GM12878 (cell line): ENCODE measurements at regions not wholly inside any gene's neighbourhood (a gene's known extent, or its start where the extent isn't known, plus 50 kb on each side); places are given as distances from the start of the nearest gene placed in this dataset.

Source experiments
- BMI1 ChIP-seq: fragments of 450-650 bp; IDR thresholded peaks from 2 replicates; pipeline ENCODE4 v1.6.1; 2016; ENCODE audit warnings: mild to moderate bottlenecking, moderate library complexity, borderline replicate concordance
- FOXM1 ChIP-seq: IDR thresholded peaks from 2 replicates; pipeline ENCODE4 v1.6.1; 2012; ENCODE audit warnings: low read depth, mild to moderate bottlenecking, inconsistent platforms, low read length, moderate library complexity
- IKZF2 ChIP-seq, 2 experiments: fragments of 450-650 bp; IDR thresholded peaks; 2 replicates each; pipeline ENCODE4 v1.6.1; 2017; ENCODE audit warnings: mild to moderate bottlenecking in 2 of 2, moderate library complexity in 2 of 2
- IRF3 ChIP-seq: fragments of 450-650 bp; IDR thresholded peaks from 2 replicates; pipeline ENCODE4 v1.6.1; 2014; ENCODE audit warnings: mild to moderate bottlenecking
- PML ChIP-seq: IDR thresholded peaks from 2 replicates; pipeline ENCODE4 v1.6.1; 2012; ENCODE audit warnings: low read length, inconsistent platforms
- POU2F2 ChIP-seq: IDR thresholded peaks from 3 replicates; pipeline ENCODE4 v1.6.1; 2011; ENCODE audit warnings: low read depth, mild to moderate bottlenecking, low read length, borderline replicate concordance
- STAT1 ChIP-seq: fragments of 450-650 bp; conservative IDR thresholded peaks from 2 replicates; pipeline ENCODE4 v1.6.1; 2014; ENCODE audit warnings: antibody characterized with exemption, mild to moderate bottlenecking
- USF1 ChIP-seq: IDR thresholded peaks from 2 replicates; pipeline ENCODE4 v1.6.1; 2011; ENCODE audit warnings: borderline replicate concordance, low read depth, mild to moderate bottlenecking, moderate library complexity, mixed read lengths, low read length; ENCODE audit not compliant: insufficient read depth; ENCODE audit errors: extremely low read length
- ZNF24 ChIP-seq: fragments of 450-650 bp; IDR thresholded peaks from 2 replicates; pipeline ENCODE4 v1.6.1; 2017; ENCODE audit warnings: antibody characterized with exemption, mild to moderate bottlenecking
- ZNF687 ChIP-seq: fragments of 450-650 bp; IDR thresholded peaks from 2 replicates; pipeline ENCODE4 v1.6.1; 2017; ENCODE audit warnings: mild to moderate bottlenecking, moderate library complexity
- TF ChIP-seq, protein P1 (sequence below): fragments of 450-650 bp; IDR thresholded peaks from 2 replicates; pipeline ENCODE4 v1.6.1; 2018; ENCODE audit warnings: mild to moderate bottlenecking, low read depth, moderate library complexity; ENCODE audit not compliant: partially characterized antibody

DNA sequence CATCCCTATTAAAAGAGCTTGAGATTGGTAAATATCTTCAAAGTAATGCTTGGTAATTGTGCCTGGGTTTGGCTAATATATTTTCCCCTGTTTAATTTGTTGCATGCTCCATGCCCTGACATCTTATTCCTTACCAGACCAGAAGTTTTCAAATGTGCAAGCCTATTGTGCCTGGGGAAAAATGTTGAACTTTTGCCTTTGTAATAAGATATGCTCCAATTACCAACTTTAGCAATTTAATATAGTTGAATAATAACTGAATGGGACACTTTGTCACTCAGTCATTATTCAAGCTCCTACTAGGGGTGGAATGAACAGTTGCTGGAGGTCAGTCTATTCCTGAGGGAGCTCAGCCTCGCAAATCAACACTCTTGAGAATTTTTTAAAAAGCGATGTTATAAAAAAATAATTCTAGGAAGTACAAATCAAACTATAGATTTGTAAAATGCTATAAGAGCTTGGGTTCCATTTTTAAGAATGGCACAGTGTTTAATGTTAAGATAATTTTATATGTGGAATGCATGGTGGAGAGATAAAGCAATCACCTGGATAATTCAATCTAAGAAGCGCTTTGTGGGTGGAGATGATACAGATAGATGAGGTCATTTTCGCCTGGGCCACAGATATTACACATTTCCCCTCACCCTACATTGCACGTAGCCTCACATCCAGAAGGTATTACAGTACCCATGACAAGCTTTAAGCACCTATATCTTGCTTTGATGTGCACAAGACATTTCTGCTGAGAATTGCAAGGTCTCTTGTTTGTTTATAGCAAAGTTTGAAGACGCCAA, 231.8 kb downstream of the PIK3R1 start (continued):
- TF ChIP-seq IRF3 = no peak
- TF ChIP-seq PML = no peak
- no peak for TF ChIP-seq USF1
- TF ChIP-seq STAT1 = no peak
- peak; percentile 32; the same call in 1 of the 2 replicates for TF ChIP-seq BMI1
- TF ChIP-seq, protein P1, sequence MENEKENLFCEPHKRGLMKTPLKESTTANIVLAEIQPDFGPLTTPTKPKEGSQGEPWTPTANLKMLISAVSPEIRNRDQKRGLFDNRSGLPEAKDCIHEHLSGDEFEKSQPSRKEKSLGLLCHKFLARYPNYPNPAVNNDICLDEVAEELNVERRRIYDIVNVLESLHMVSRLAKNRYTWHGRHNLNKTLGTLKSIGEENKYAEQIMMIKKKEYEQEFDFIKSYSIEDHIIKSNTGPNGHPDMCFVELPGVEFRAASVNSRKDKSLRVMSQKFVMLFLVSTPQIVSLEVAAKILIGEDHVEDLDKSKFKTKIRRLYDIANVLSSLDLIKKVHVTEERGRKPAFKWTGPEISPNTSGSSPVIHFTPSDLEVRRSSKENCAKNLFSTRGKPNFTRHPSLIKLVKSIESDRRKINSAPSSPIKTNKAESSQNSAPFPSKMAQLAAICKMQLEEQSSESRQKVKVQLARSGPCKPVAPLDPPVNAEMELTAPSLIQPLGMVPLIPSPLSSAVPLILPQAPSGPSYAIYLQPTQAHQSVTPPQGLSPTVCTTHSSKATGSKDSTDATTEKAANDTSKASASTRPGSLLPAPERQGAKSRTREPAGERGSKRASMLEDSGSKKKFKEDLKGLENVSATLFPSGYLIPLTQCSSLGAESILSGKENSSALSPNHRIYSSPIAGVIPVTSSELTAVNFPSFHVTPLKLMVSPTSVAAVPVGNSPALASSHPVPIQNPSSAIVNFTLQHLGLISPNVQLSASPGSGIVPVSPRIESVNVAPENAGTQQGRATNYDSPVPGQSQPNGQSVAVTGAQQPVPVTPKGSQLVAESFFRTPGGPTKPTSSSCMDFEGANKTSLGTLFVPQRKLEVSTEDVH = no peak
- no peak for TF ChIP-seq ZNF687
- TF ChIP-seq FOXM1 = no peak
- TF ChIP-seq POU2F2 = no peak
- TF ChIP-seq IKZF2 (IDR thresholded peaks at IDR 0.05) = peak; percentile 20 to 22; a peak in 2 of 4 replicates
- no peak for TF ChIP-seq ZNF24
- TF ChIP-seq, all 136 proteins: peak for 20
